C4-2B (cell line): ENCODE measurements at regions not wholly inside any gene's neighbourhood (a gene's known extent, or its start where the extent isn't known, plus 50 kb on each side); places are given as distances from the start of the nearest gene placed in this dataset.

Experiments
- ZFX ChIP-seq: fragments of 450-650 bp; IDR thresholded peaks from 2 replicates; pipeline ENCODE4 v1.6.1; 2017
- TF ChIP-seq, protein P1 (sequence below): fragments of 450-650 bp; conservative IDR thresholded peaks from 2 replicates; pipeline ENCODE4 v1.5.1; 2017; ENCODE audit warnings: mild to moderate bottlenecking

- TF ChIP-seq, protein P1, sequence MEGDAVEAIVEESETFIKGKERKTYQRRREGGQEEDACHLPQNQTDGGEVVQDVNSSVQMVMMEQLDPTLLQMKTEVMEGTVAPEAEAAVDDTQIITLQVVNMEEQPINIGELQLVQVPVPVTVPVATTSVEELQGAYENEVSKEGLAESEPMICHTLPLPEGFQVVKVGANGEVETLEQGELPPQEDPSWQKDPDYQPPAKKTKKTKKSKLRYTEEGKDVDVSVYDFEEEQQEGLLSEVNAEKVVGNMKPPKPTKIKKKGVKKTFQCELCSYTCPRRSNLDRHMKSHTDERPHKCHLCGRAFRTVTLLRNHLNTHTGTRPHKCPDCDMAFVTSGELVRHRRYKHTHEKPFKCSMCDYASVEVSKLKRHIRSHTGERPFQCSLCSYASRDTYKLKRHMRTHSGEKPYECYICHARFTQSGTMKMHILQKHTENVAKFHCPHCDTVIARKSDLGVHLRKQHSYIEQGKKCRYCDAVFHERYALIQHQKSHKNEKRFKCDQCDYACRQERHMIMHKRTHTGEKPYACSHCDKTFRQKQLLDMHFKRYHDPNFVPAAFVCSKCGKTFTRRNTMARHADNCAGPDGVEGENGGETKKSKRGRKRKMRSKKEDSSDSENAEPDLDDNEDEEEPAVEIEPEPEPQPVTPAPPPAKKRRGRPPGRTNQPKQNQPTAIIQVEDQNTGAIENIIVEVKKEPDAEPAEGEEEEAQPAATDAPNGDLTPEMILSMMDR = no peak
- no peak for TF ChIP-seq ZFX
These were observed 115.8 kb upstream of the VSTM2A start for GRCh38 chr7:54426406-54426805.
